ENCODE measurements at regions not wholly inside any gene's neighbourhood (a gene's known extent, or its start where the extent isn't known, plus 50 kb on each side); places are given as distances from the start of the nearest gene placed in this dataset.

DNA sequence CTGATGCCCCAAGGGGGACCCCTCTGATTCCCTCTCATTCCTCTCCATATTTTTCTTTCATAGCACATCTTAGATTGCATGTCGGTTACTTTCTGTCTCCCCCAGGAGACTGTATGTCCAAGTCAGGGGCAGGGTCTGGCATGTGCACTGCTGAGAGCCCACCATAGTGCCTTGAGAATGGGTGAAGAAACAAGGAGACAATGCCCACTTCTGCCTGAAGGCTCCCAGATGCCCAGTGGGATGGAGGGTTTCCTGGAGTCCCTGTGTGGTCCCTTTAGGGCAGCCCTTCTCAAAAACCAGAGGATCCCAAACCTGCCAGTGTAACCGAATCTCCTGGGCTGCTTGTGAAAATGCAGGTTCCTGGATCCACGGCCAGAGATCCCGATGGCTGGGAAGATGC is 126.5 kb upstream of the LARP1 start:
- TF ChIP-seq, protein P1, sequence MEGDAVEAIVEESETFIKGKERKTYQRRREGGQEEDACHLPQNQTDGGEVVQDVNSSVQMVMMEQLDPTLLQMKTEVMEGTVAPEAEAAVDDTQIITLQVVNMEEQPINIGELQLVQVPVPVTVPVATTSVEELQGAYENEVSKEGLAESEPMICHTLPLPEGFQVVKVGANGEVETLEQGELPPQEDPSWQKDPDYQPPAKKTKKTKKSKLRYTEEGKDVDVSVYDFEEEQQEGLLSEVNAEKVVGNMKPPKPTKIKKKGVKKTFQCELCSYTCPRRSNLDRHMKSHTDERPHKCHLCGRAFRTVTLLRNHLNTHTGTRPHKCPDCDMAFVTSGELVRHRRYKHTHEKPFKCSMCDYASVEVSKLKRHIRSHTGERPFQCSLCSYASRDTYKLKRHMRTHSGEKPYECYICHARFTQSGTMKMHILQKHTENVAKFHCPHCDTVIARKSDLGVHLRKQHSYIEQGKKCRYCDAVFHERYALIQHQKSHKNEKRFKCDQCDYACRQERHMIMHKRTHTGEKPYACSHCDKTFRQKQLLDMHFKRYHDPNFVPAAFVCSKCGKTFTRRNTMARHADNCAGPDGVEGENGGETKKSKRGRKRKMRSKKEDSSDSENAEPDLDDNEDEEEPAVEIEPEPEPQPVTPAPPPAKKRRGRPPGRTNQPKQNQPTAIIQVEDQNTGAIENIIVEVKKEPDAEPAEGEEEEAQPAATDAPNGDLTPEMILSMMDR (conservative IDR thresholded peaks at IDR 0.05; ENCODE audit: low read length), result no peak
- no peak for TF ChIP-seq EZH2phosphoT487 (IDR thresholded peaks at IDR 0.05; ENCODE audit: borderline replicate concordance, low read depth, low read length)

Data from OCI-LY7 (cell line).